SK-N-SH (cell line): ENCODE measurements at regions not wholly inside any gene's neighbourhood (a gene's known extent, or its start where the extent isn't known, plus 50 kb on each side); places are given as distances from the start of the nearest gene placed in this dataset.

ENCODE experiments used
- CTCF ChIA-PET: fragments of 300-600, 350-600 bp; formaldehyde crosslinking; extraction: SDS; loops from one replicate; lab custom pipeline; 2021; lab: Yijun Ruan, JAX
- POLR2A ChIA-PET: fragments of 350-600 bp; sonication (Branson Sonifier 250); formaldehyde crosslinking; extraction: SDS; loops from one replicate; lab custom pipeline; 2020; ENCODE audit warnings: antibody characterized with exemption, inconsistent platforms; lab: Yijun Ruan, JAX
- DNase-seq: peaks from one replicate; pipeline ENCODE4 v3.0.0; 2012
- H2AFZ ChIP-seq: fragments of 200-600 bp; sonication (generic); 2 replicates; pipeline ENCODE4 v1.8.1; 2016; ENCODE audit warnings: antibody characterized with exemption, mild to moderate bottlenecking, low read depth
- H3F3A ChIP-seq: fragments of 200-600 bp; sonication (generic); replicated peaks from 2 replicates; pipeline ENCODE3; 2016; ENCODE audit warnings: antibody characterized with exemption, mild to moderate bottlenecking; ENCODE audit not compliant: insufficient read depth
- H3K27ac ChIP-seq, 2 experiments: fragments of 200-500 bp in 1 of 2; fragments of 200-600 bp in 1 of 2; sonication (Bioruptor generic) in 1 of 2; sonication (generic), shearing (Covaris generic) in 1 of 2; 2 replicates each; pipeline versions ENCODE4 v1.5.1 to v1.6.1; 2014 to 2016; ENCODE audit warnings: low read depth in 2 of 2, inconsistent platforms in 1 of 2, low read length in 1 of 2, mild to moderate bottlenecking in 1 of 2, mixed read lengths in 1 of 2
- H3K27me3 ChIP-seq: fragments of 200-600 bp; sonication (generic), shearing (Covaris generic); 2 replicates; pipeline ENCODE4 v1.6.1; 2016; ENCODE audit warnings: mixed run types; ENCODE audit not compliant: insufficient read depth
- H3K36me3 ChIP-seq, 2 experiments: fragments of 200-500 bp in 1 of 2; fragments of 200-600 bp in 1 of 2; sonication (Bioruptor generic) in 1 of 2; sonication (generic) in 1 of 2; replicated peaks in 1 of 2; 2 replicates each; pipeline versions ENCODE3 to v1.5.1; 2014 to 2016; ENCODE audit warnings: low read length in 1 of 2, mild to moderate bottlenecking in 1 of 2; ENCODE audit not compliant: insufficient read depth in 2 of 2, control insufficient read depth in 1 of 2
- H3K4me1 ChIP-seq, 2 experiments: fragments of 200-500 bp in 1 of 2; fragments of 200-600 bp in 1 of 2; sonication (Bioruptor generic) in 1 of 2; sonication (generic), shearing (Covaris generic) in 1 of 2; 2 replicates each; pipeline versions ENCODE4 v1.5.1 to v1.6.1; 2014 to 2016; ENCODE audit warnings: low read depth in 1 of 2, low read length in 1 of 2, mixed run types in 1 of 2; ENCODE audit not compliant: insufficient read depth in 2 of 2, control insufficient read depth in 1 of 2
- H3K4me2 ChIP-seq: fragments of 200-600 bp; sonication (generic), shearing (Covaris generic); 2 replicates; pipeline ENCODE4 v1.6.1; 2017; ENCODE audit warnings: mixed run types
- H3K4me3 ChIP-seq, 2 experiments: fragments of 200-500 bp in 1 of 2; fragments of 200-600 bp in 1 of 2; sonication (Bioruptor generic) in 1 of 2; sonication (generic), shearing (Covaris generic) in 1 of 2; 2 replicates each; pipeline versions ENCODE4 v1.5.1 to v1.8.1; 2014 to 2016; ENCODE audit warnings: low read depth in 2 of 2, inconsistent platforms in 1 of 2, low read length in 1 of 2, mild to moderate bottlenecking in 1 of 2, mixed read lengths in 1 of 2, moderate library complexity in 1 of 2
- H3K79me2 ChIP-seq: fragments of 200-600 bp; sonication (generic); 2 replicates; pipeline ENCODE4 v1.8.1; 2017; ENCODE audit warnings: mild to moderate bottlenecking; ENCODE audit not compliant: insufficient read depth
- H3K9ac ChIP-seq: fragments of 200-600 bp; sonication (generic); 2 replicates; pipeline ENCODE4 v1.6.1; 2017; ENCODE audit warnings: mixed run types
- H3K9me2 ChIP-seq: fragments of 200-600 bp; sonication (generic); 2 replicates; pipeline ENCODE4 v1.6.1; 2017; ENCODE audit warnings: mixed run types
- H3K9me3 ChIP-seq: fragments of 200-600 bp; sonication (generic); 2 replicates; pipeline ENCODE4 v1.6.1; 2017; ENCODE audit warnings: mixed run types, mild to moderate bottlenecking, moderate library complexity
- H4K20me1 ChIP-seq: fragments of 200-600 bp; sonication (generic); 2 replicates; pipeline ENCODE4 v1.6.1; 2017; ENCODE audit warnings: mild to moderate bottlenecking, mixed run types; ENCODE audit not compliant: insufficient read depth
- ELF1 ChIP-seq: IDR thresholded peaks from 2 replicates; pipeline ENCODE4 v1.4.0; 2012
- EP300 ChIP-seq, 2 experiments: IDR thresholded peaks; 2 replicates each; pipeline versions ENCODE4 v1.4.0 to v1.6.1; 2012; ENCODE audit warnings: borderline replicate concordance in 1 of 2, low read depth in 1 of 2, low read length in 1 of 2
- EZH2phosphoT487 ChIP-seq: fragments of 200-600 bp; sonication (generic); IDR thresholded peaks from 2 replicates; pipeline ENCODE4 v1.6.1; 2017; ENCODE audit warnings: low read depth, mixed run types, mild to moderate bottlenecking, antibody characterized with exemption, moderate library complexity, borderline replicate concordance
- FOSL2 ChIP-seq: IDR thresholded peaks from 2 replicates; pipeline ENCODE4 v1.4.0; 2012; ENCODE audit warnings: low read depth, mild to moderate bottlenecking, moderate library complexity, borderline replicate concordance
- GABPA ChIP-seq: IDR thresholded peaks from 2 replicates; pipeline ENCODE4 v1.4.0; 2012; ENCODE audit warnings: low read depth, mild to moderate bottlenecking
- NFIC ChIP-seq: IDR thresholded peaks from 2 replicates; pipeline ENCODE4 v1.4.0; 2012; ENCODE audit warnings: borderline replicate concordance
- POLR2AphosphoS5 ChIP-seq: IDR thresholded peaks from 2 replicates; pipeline ENCODE4 v1.6.1; 2012; ENCODE audit warnings: low read depth, low read length
- RCOR1 ChIP-seq: fragments of 150-350 bp; IDR thresholded peaks from 2 replicates; pipeline ENCODE4 v1.6.1; 2017; ENCODE audit warnings: antibody characterized with exemption, low read length
- RFX5 ChIP-seq: IDR thresholded peaks from 2 replicates; pipeline ENCODE4 v1.6.1; 2012; ENCODE audit warnings: mild to moderate bottlenecking, improper control_type of control experiment, low read length
- RXRA ChIP-seq: IDR thresholded peaks from 2 replicates; pipeline ENCODE4 v1.4.0; 2012; ENCODE audit warnings: low read depth, mild to moderate bottlenecking, borderline replicate concordance
- SIN3A ChIP-seq: IDR thresholded peaks from 2 replicates; pipeline ENCODE4 v1.6.1; 2012; ENCODE audit warnings: low read depth, mild to moderate bottlenecking, low read length, moderate library complexity, borderline replicate concordance
- SMC3 ChIP-seq: IDR thresholded peaks from 2 replicates; pipeline ENCODE4 v1.6.1; 2012; ENCODE audit warnings: low read depth, low read length, improper control_type of control experiment
- YY1 ChIP-seq: IDR thresholded peaks from 2 replicates; pipeline ENCODE4 v1.4.0; 2012; ENCODE audit warnings: low read depth, mild to moderate bottlenecking
- WGBS: methylation state at CpG from one replicate; pipeline ENCODE4 v1.1.6; 2017; ENCODE audit warnings: low lambda C conversion rate; 5-methylcytosine and 5-hydroxymethylcytosine counted together
- TF ChIP-seq, protein P1 (sequence below): IDR thresholded peaks from 2 replicates; pipeline ENCODE4 v1.4.0; 2012; ENCODE audit warnings: low read depth, borderline replicate concordance
- TF ChIP-seq, protein P2 (sequence below): fragments of 200-600 bp; sonication (generic); IDR thresholded peaks from 2 replicates; pipeline ENCODE4 v1.6.1; 2017; ENCODE audit warnings: antibody characterized with exemption, mild to moderate bottlenecking, moderate library complexity

DNA sequence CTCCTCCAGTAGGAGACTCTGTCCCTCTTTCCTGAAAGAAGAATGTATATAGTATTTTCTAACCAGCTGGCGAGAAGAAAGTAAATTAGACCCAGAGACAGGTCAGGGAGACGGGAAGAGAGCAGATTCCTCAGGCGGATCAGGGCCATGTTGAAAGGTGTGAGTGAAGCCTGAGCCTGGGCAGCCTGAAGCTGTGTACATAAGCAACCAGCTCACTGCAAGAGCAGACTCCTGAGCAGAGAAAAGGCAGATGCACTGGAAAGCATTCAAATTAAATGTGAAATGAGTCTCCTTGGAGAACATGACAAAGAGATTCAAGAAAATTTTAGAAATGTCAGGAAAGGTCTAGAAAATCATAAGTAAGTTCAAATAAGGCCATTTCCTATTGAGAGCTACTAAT, 165.8 kb downstream of the GOLIM4 start:
- H2AFZ ChIP-seq, result no peak overlapping the region
- H3K4me2 ChIP-seq, result no peak overlapping the region
- TF ChIP-seq GABPA (no peak), RXRA (no peak), NFIC (no peak), EZH2phosphoT487 (no peak), POLR2AphosphoS5 (no peak)
- DNase-seq, result no peak
- CTCF ChIA-PET, result interaction anchor here (1.0 kb wide), 1 partner anchor 10 kb away, joined by 3 read pairs; no protein-coding TSS in a partner anchor
- H3K27ac ChIP-seq, result peak overlapping the region in 1 of 2 experiments; percentile 28; a peak in 1 of 4 replicates
- no peaks in the 10 kb centered on the region for H3F3A ChIP-seq
- WGBS, result 98% methylated on average over 3 of the region's 3 CpGs
- H3K79me2 ChIP-seq, result no peaks in the 10 kb centered on the region
- no peaks in the 10 kb centered on the region for H3K9me3 ChIP-seq
- no peak overlapping the region for H3K4me3 ChIP-seq
- no peaks in the 10 kb centered on the region; a peak in 1 of 4 replicates for H3K4me1 ChIP-seq
- POLR2A ChIA-PET, result no interaction called here
- H4K20me1 ChIP-seq, result no peaks in the 10 kb centered on the region
- no peak overlapping the region for H3K9ac ChIP-seq
- no peaks in the 10 kb centered on the region for H3K36me3 ChIP-seq
- no peaks in the 10 kb centered on the region for H3K27me3 ChIP-seq
- H3K9me2 ChIP-seq, result no peaks in the 10 kb centered on the region

DNA sequence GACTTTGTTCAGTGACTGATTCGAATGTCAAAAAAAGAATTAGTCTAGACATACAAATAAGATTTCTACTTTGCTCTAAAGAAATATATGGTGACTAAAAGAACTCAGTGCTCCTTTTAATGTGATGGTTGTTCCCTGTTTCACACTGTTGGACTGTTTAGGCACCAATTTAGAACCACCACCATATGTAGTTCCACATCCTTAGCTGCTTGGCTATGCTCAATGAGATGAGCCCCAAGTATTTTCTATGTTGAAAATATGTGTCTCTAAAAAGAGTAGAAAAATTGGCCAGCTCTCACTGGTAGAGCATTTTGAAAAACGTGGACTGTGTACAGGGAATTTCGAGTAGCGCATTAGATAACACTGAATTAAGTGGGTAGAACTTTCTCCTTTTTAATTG, 167.3 kb downstream of the GOLIM4 start:
- Histone ChIP-seq H3K4me3 (no peak overlapping the region), H3K9ac (no peak overlapping the region), H3K27me3 (no peaks in the 10 kb centered on the region), H3K36me3 (no peaks in the 10 kb centered on the region), H3K9me2 (no peaks in the 10 kb centered on the region), H3K79me2 (no peaks in the 10 kb centered on the region), H3F3A (no peaks in the 10 kb centered on the region), H4K20me1 (no peaks in the 10 kb centered on the region), H3K9me3 (no peaks in the 10 kb centered on the region), H3K4me2 (no peak overlapping the region), H3K4me1 (no peaks in the 10 kb centered on the region; a peak in 1 of 4 replicates), H2AFZ (no peak overlapping the region), H3K27ac (no peak overlapping the region)
- ChIA-PET POLR2A (no interaction called here), CTCF (interaction anchor here (2.5 to 2.6 kb wide), 2 partner anchors 9 to 112 kb away, joined by 11 to 14 read pairs; no protein-coding TSS in a partner anchor)
- 70% methylated on average over 4 of the region's 4 CpGs for WGBS
- TF ChIP-seq SIN3A (no peak), ELF1 (no peak), RCOR1 (no peak), YY1 (no peak), RFX5 (no peak), FOSL2 (no peak), GABPA (no peak), SMC3 (no peak), EP300 (IDR thresholded peaks at IDR 0.05; ENCODE audit: borderline replicate concordance in 1 of 2, low read depth in 1 of 2, low read length in 1 of 2) (no peak)
- TF ChIP-seq, protein P1, sequence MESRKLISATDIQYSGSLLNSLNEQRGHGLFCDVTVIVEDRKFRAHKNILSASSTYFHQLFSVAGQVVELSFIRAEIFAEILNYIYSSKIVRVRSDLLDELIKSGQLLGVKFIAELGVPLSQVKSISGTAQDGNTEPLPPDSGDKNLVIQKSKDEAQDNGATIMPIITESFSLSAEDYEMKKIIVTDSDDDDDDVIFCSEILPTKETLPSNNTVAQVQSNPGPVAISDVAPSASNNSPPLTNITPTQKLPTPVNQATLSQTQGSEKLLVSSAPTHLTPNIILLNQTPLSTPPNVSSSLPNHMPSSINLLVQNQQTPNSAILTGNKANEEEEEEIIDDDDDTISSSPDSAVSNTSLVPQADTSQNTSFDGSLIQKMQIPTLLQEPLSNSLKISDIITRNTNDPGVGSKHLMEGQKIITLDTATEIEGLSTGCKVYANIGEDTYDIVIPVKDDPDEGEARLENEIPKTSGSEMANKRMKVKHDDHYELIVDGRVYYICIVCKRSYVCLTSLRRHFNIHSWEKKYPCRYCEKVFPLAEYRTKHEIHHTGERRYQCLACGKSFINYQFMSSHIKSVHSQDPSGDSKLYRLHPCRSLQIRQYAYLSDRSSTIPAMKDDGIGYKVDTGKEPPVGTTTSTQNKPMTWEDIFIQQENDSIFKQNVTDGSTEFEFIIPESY, result no peak
- TF ChIP-seq, protein P2, sequence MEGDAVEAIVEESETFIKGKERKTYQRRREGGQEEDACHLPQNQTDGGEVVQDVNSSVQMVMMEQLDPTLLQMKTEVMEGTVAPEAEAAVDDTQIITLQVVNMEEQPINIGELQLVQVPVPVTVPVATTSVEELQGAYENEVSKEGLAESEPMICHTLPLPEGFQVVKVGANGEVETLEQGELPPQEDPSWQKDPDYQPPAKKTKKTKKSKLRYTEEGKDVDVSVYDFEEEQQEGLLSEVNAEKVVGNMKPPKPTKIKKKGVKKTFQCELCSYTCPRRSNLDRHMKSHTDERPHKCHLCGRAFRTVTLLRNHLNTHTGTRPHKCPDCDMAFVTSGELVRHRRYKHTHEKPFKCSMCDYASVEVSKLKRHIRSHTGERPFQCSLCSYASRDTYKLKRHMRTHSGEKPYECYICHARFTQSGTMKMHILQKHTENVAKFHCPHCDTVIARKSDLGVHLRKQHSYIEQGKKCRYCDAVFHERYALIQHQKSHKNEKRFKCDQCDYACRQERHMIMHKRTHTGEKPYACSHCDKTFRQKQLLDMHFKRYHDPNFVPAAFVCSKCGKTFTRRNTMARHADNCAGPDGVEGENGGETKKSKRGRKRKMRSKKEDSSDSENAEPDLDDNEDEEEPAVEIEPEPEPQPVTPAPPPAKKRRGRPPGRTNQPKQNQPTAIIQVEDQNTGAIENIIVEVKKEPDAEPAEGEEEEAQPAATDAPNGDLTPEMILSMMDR, result no peak
- DNase-seq, result no peak
